ENCODE measurements at regions not wholly inside any gene's neighbourhood (a gene's known extent, or its start where the extent isn't known, plus 50 kb on each side); places are given as distances from the start of the nearest gene placed in this dataset.

- no peak for DNase-seq (ENCODE audit: insufficient read length)
- no peak for FAIRE-seq
- TF ChIP-seq POLR2A (IDR thresholded peaks at IDR 0.05; ENCODE audit: low read depth, low read length) (no peak), TAF1 (IDR thresholded peaks at IDR 0.05; ENCODE audit: borderline replicate concordance, low read depth, low read length) (no peak)
Observed at GRCh38 chr16:74202009-74202408, 94.6 kb upstream of the PSMD7 start.

- no peak for FAIRE-seq
- TF ChIP-seq POLR2AphosphoS5 (IDR thresholded peaks at IDR 0.05; ENCODE audit: low read depth, low read length), result no peak
- no peak for TF ChIP-seq POLR2A (IDR thresholded peaks at IDR 0.05; ENCODE audit: low read depth, low read length)
- no peak for TF ChIP-seq TAF1 (IDR thresholded peaks at IDR 0.05; ENCODE audit: borderline replicate concordance, low read depth, low read length)
Observed at GRCh38 chr16:74201576-74201975, 95.0 kb upstream of the PSMD7 start.

GRCh38 chr16:74200921-74201320 lies 95.7 kb upstream of the PSMD7 start:
- no peak for DNase-seq (ENCODE audit: insufficient read length)
- no peak for FAIRE-seq
- TF ChIP-seq POLR2AphosphoS5 (IDR thresholded peaks at IDR 0.05; ENCODE audit: low read depth, low read length), result no peak
- no peak for TF ChIP-seq POLR2A (IDR thresholded peaks at IDR 0.05; ENCODE audit: low read depth, low read length)
- TF ChIP-seq TAF1 (IDR thresholded peaks at IDR 0.05; ENCODE audit: borderline replicate concordance, low read depth, low read length), result no peak

More at GRCh38 chr16:74201576-74201975, 95.0 kb upstream of the PSMD7 start:
- no peak for DNase-seq (ENCODE audit: insufficient read length)

- no peak for TF ChIP-seq POLR2A (IDR thresholded peaks at IDR 0.05; ENCODE audit: low read depth, low read length)
- no peak for TF ChIP-seq TAF1 (IDR thresholded peaks at IDR 0.05; ENCODE audit: borderline replicate concordance, low read depth, low read length)
- TF ChIP-seq POLR2AphosphoS5 (IDR thresholded peaks at IDR 0.05; ENCODE audit: low read depth, low read length), result no peak
- no peak for FAIRE-seq
- no peak for DNase-seq (ENCODE audit: insufficient read length)
Observed at GRCh38 chr16:74199842-74200124, 96.8 kb upstream of the PSMD7 start.

GRCh38 chr16:74199066-74199841 lies 97.4 kb upstream of the PSMD7 start:
- no peak for FAIRE-seq
- TF ChIP-seq TAF1 (IDR thresholded peaks at IDR 0.05; ENCODE audit: borderline replicate concordance, low read depth, low read length), result no peak
- no peak for TF ChIP-seq POLR2A (IDR thresholded peaks at IDR 0.05; ENCODE audit: low read depth, low read length)
- TF ChIP-seq POLR2AphosphoS5 (IDR thresholded peaks at IDR 0.05; ENCODE audit: low read depth, low read length), result no peak
- DNase-seq (ENCODE audit: insufficient read length), result no peak

- TF ChIP-seq TAF1 (IDR thresholded peaks at IDR 0.05; ENCODE audit: borderline replicate concordance, low read depth, low read length) (no peak), POLR2A (IDR thresholded peaks at IDR 0.05; ENCODE audit: low read depth, low read length) (no peak), POLR2AphosphoS5 (IDR thresholded peaks at IDR 0.05; ENCODE audit: low read depth, low read length) (no peak)
- DNase-seq (ENCODE audit: insufficient read length) (no peak), FAIRE-seq (no peak)
Observed at GRCh38 chr16:74192281-74192797, 104.3 kb upstream of the PSMD7 start.

DNA sequence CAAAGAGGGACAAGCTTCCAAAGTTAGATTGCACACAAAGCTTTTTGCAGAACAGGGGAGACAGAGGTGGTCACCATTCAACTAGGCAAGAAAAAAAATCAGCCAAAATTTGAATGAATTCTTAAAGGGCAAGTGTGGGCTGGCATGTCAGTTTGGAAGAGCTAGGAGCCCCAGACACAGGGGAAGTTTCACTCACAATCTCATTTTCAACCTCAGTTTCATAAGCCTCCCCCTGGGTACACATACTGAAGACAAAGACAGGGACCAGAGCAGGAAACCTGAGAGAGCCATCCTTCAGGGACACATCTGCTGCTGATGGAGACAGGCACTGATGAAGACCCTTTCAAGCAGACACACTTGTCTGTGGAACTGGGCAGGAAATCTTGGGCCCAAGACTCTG lies 106.3 kb upstream of the PSMD7 start:
- no peak for DNase-seq (ENCODE audit: insufficient read length)
- no peak for FAIRE-seq
- TF ChIP-seq POLR2A (IDR thresholded peaks at IDR 0.05; ENCODE audit: low read depth, low read length) (no peak), TAF1 (IDR thresholded peaks at IDR 0.05; ENCODE audit: borderline replicate concordance, low read depth, low read length) (no peak), POLR2AphosphoS5 (IDR thresholded peaks at IDR 0.05; ENCODE audit: low read depth, low read length) (no peak)

- FAIRE-seq (no peak), DNase-seq (ENCODE audit: insufficient read length) (no peak)
- TF ChIP-seq TAF1 (IDR thresholded peaks at IDR 0.05; ENCODE audit: borderline replicate concordance, low read depth, low read length) (no peak), POLR2AphosphoS5 (IDR thresholded peaks at IDR 0.05; ENCODE audit: low read depth, low read length) (no peak), POLR2A (IDR thresholded peaks at IDR 0.05; ENCODE audit: low read depth, low read length) (no peak)
Observed at GRCh38 chr16:74188856-74189255, 107.8 kb upstream of the PSMD7 start.

DNA sequence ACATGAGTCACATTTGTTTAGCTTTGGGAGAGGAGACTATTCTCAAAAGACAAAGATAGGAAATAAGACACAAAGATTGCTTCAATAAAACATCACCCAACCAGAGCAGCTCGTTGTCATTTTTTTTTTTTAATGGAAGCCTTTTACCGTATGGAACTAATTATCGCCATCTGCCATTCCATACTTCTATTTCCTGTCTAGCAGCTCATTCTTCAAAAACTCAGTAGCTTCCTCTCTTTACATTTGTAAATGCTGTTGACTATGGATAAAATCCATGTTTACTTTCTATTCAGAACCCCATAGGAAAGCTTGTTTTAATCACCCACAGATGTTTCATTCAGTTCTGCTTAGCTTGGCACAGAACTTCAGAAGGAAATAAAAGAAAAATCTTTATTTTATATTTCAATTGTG lies 110.0 kb upstream of the PSMD7 start:
- no peak for FAIRE-seq
- TF ChIP-seq POLR2AphosphoS5 (IDR thresholded peaks at IDR 0.05; ENCODE audit: low read depth, low read length) (no peak), TAF1 (IDR thresholded peaks at IDR 0.05; ENCODE audit: borderline replicate concordance, low read depth, low read length) (no peak), POLR2A (IDR thresholded peaks at IDR 0.05; ENCODE audit: low read depth, low read length) (no peak)
- DNase-seq (ENCODE audit: insufficient read length), result no peak

GRCh38 chr16:74184839-74185238 lies 111.8 kb upstream of the PSMD7 start:
- no peak for FAIRE-seq
- no peak for DNase-seq (ENCODE audit: insufficient read length)

GRCh38 chr16:74183601-74184360 lies 112.8 kb upstream of the PSMD7 start:
- FAIRE-seq (no peak), DNase-seq (ENCODE audit: insufficient read length) (no peak)
- TF ChIP-seq TAF1 (IDR thresholded peaks at IDR 0.05; ENCODE audit: borderline replicate concordance, low read depth, low read length), result no peak
- no peak for TF ChIP-seq POLR2AphosphoS5 (IDR thresholded peaks at IDR 0.05; ENCODE audit: low read depth, low read length)
- no peak for TF ChIP-seq POLR2A (IDR thresholded peaks at IDR 0.05; ENCODE audit: low read depth, low read length)

More at GRCh38 chr16:74184839-74185238, 111.8 kb upstream of the PSMD7 start:
- TF ChIP-seq POLR2AphosphoS5 (IDR thresholded peaks at IDR 0.05; ENCODE audit: low read depth, low read length), result no peak
- no peak for TF ChIP-seq TAF1 (IDR thresholded peaks at IDR 0.05; ENCODE audit: borderline replicate concordance, low read depth, low read length)
- no peak for TF ChIP-seq POLR2A (IDR thresholded peaks at IDR 0.05; ENCODE audit: low read depth, low read length)
